Skeletal muscle cell (primary cell): ENCODE measurements at regions not wholly inside any gene's neighbourhood (a gene's known extent, or its start where the extent isn't known, plus 50 kb on each side); places are given as distances from the start of the nearest gene placed in this dataset.

Experiments
- DNase-seq: peaks from one replicate; pipeline ENCODE4 v3.0.0-alpha.2; 2010; ENCODE audit warnings: low read depth
- H3K4me3 ChIP-seq: 2 replicates; pipeline ENCODE4 v1.5.1; 2011; ENCODE audit warnings: low read depth, mild to moderate bottlenecking, control low read depth, low read length, moderate library complexity

DNA sequence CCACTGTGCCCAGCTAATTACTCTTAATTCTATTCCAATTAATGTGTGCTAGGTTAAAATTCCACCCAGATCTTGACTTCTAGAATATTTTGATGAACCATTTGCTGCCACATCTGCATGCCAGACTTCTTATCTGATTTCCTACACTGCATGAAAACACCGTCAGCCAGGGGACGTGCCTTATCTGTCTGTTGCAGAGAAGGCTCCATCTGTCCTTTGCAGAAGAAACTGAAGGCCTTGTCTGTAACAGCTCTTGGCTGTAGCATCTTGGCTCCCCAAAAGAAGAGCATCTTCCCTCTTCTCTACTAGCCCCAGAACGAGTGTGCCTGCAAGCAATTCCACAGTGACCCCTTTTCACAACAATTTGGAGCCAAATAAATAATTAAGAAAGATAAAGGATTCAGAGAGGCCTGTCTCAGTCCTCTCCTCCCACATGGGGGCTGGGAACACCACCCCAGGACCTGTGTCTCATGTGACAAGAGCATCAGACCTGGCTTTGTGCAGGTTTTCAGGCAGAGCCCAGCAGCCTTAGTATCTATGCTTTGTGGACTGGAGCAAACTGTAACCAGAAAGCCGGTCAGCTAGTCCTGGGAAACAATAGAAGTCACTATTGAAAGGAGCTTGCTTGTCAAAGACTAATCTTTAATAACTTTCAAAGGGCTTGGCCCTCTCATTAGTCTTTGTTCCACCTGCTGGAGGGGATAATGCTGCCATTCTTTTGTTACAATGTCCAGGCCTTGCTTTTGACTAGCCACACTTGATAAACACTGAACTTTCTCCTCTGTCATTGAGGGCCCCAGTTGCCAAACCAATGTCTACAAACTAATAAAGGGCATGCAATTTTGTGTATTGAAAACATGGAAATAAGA, 84.0 kb upstream of the NEUROD1 start:
- no peak for DNase-seq
- H3K4me3 ChIP-seq, result no peak overlapping the region

DNA sequence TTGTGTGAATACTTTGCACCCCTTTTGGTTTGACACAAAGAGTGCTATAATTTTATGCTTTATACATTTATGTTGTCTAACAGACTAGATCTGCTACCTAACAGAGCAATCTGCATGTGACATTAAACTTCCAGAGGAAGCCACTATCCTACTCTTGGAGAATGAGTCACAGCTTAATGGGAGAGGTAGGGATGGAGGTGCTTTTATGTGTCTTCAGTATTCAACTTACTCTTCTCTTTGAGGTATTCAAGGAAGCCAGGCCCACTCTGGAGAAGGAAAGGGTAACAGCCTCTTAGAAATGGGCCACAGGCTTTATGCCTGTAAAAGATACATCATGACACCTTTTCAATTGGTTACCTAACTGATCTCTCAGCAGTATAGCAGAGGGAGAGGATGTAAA, 85.8 kb upstream of the NEUROD1 start:
- no peak for DNase-seq
- no peak overlapping the region for H3K4me3 ChIP-seq

DNA sequence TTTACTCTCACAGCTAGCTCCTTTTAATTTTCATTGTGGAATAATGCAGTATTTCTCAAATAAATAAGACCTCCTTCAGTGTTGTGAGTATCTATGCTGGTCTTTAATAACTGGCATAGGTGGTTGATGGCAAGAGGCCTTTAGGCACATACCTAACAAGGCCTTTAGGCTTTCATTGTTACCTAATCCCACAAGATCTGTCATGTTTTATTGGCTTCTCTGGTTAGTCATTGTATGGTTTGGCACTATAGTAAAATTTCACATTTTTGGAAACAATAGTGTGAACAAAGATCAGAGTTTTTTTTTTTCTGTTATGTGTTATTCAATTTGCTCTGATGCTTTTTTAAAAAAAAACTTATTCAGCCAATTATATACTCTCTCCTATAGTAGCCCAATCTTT, 89.8 kb upstream of the NEUROD1 start:
- DNase-seq, result peak; percentile 20
- H3K4me3 ChIP-seq, result no peak overlapping the region

DNA sequence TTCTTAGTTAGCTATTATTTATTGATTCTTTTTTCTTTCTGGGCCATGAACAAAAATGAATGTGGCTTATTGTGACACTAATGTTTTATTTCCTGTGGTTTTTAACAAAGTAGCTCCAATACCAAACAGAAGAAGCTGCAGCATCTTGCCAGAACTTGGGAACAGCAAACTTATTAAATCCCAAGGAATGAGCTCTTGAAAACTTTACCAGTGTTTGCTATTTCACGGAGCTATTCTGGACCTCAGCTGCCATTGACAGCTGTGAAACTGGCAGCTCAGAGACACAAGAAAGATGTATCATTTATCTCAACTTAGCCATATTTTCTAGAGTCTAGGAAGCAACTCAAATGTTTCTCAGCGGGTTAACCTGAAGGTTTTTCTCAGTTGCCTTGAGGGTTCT, 91.0 kb upstream of the NEUROD1 start:
- no peak overlapping the region for H3K4me3 ChIP-seq
- peak; percentile 16 for DNase-seq

DNA sequence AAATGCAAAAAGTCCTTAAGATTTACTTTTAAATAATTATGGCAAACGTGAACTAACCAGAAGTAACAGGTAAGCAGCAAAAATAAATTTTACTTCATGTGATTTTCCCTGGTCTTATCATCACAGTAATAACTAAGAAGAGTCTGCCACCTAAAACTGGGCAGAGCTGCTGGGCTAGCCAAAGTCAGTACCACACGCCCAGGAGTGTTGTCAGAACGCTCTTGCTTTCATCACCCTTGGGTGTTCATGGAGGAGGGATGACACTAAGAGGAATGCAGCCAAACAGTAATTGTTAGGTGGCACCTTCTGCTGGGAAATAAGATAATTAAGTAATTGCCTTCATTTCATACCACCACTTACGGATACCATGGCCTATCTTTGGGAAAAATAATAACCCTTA, 92.0 kb upstream of the NEUROD1 start:
- DNase-seq, result no peak
- no peak overlapping the region for H3K4me3 ChIP-seq

DNA sequence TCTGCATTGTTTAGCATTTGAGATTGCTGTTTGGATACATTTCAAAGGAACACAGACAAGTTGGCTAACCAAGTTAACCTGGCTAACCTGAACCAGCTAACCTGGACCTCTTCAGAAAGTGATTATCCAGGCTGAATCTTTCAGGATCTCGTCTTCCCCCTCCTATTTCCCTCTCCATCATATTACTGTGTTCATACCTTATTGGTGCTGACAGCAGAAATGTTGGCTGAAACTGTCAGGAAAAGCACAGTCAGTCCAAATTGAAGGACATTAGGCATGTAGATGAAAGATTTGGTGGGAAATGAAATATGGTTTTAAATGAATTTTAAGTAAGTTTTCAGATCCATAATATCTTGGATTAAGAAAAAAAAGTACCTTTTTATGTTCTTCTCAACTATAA, 92.5 kb upstream of the NEUROD1 start:
- H3K4me3 ChIP-seq, result no peak overlapping the region
- no peak for DNase-seq

DNA sequence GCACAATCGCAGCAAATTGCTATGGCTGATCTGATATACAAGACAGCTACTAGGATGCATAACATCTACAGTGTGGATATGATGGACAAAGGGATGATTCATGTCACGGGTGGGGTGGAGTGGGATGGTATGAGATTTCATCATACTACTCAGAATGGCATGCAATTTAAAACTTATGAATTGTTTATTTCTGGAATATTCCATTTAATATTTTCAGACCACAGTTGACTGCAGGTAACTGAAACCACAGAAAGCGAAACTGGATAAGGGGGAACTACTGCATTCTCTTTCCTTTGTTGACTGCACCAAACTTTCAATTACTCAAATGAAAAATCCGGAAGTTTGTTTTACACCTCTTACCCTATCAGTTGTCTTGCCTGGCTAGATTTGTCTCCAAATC, 94.4 kb upstream of the NEUROD1 start:
- H3K4me3 ChIP-seq, result no peak overlapping the region
- peak; percentile 25 for DNase-seq

DNA sequence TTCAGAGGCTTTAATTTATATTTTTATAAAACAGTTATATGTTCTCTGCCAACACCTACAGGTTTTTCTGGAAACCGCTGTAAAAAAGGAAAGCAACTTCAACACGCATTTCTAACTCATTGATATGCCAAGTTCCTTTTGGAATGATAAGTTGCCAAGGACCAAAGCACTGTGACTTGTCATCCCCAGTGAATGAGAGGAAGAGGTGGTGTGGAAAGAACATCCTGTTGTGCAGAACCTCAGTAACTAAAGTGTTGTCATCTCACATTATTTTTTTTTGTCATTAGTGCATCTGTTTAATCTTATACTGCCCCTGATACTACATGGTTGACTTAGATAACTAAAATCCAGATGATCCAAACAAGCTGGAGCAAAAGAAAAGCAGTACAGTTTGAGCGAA, 96.0 kb upstream of the NEUROD1 start:
- DNase-seq, result no peak
- no peak overlapping the region for H3K4me3 ChIP-seq

DNA sequence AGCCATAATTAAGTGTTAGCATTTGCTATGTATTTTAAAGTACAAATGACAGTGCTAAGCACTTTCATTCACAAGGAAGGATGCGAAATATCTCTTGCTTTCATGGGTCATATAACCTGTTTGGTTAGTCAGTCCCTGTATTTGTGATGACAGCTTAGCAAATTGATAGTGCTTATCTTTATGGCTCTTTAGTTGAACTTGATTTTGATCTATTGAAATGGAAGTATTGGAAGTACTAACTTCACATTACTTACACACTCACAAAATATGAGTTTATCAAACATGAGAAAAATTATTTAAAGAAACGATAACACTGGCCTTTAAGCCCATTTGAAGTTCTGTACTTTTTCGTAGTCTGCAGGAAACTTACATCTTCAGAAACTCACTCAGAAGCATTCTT, 97.4 kb upstream of the NEUROD1 start:
- no peak for DNase-seq
- H3K4me3 ChIP-seq, result no peak overlapping the region

DNA sequence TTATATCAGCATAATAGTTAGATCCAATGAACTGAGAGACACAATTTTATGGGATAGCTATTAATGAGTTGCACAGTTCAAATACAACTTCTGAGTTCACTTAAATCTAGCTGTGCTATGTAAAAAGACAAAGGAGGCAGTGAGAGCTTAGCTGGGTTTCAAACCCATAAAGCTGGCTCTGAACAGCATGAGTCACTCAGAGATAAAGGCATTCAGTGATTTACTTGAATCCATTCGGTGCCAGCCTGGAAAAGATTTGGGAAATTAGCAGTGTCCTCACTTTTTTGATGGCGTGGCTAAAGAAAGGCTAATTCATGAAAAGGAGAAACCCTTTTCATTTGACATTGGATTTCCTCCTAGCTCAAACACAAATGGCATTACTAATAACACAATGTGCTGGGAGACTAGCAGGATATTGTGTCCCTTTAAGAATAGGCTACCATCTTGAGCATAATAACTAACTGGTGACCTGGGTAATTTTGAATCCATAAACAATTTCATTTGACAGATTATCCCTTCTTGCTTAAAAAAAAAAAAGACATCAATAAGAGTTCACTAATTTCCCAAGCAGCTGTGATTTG, 98.4 kb upstream of the NEUROD1 start:
- no peak overlapping the region for H3K4me3 ChIP-seq
- no peak for DNase-seq

DNA sequence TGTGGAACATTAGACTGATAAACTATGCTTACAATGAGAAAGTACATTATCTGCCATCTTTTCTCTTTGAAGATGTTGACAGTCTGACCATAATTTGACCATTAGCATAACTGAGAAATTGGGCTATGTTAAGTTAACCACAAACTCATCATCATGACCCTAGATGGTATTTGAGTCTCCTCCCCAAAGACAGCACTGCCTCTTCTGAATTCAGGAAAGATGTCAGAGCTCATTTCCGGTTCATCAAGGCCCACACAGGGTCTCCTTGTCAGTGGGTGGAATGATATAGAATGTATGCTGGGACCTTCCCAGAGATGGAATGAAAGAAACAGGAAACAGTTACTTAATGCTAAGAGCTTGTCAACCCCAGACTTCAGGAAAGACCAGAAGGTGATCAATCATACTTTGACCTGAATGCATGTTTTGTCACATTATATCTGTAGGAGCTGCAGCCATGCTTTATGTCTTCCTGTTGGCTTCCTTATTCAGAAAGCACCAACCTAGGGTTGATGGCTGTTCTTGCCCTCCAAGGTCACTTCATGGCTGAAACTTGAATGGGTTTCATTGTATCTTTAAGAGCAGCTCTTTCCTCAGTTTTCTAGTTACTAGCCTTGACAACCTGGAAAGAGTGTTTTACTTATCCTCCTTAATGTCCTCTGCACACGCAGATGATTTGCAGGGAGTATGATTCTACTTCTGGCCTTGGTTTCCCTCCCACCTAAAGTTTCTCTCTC, 99.1 kb upstream of the NEUROD1 start:
- peak; percentile 14 for DNase-seq

DNA sequence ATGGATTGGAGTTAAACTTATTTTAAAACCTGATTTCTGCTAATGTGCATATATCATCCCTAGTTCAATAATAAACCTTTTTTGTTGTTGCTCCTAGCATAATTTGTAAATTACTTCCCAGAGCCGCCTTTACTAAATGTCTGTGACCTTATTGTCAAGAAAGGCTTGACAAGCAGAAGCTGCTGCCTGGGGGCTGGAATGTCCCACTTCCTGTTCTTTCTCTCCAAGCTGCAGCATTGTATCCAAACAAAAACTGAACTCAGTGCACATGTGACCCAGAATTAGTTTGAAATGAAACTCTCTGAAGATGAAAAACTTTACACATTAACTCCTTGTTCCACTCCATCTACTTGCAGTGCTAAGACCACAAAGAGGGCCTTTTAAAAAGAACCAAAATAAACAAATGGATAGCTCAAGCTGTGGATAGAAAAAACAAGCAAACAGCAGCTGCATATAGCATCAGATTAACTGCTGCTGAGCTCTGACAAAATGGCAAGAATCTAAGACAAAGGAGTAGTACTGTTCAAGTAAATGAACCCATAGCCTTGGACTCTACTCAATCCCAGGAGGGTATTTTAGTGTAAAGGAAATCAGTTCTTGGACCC, 99.8 kb upstream of the NEUROD1 start:
- peak; percentile 38 for DNase-seq

More for the DNA sequence above, 99.1 kb upstream of the NEUROD1 start:
- no peak overlapping the region for H3K4me3 ChIP-seq

DNA sequence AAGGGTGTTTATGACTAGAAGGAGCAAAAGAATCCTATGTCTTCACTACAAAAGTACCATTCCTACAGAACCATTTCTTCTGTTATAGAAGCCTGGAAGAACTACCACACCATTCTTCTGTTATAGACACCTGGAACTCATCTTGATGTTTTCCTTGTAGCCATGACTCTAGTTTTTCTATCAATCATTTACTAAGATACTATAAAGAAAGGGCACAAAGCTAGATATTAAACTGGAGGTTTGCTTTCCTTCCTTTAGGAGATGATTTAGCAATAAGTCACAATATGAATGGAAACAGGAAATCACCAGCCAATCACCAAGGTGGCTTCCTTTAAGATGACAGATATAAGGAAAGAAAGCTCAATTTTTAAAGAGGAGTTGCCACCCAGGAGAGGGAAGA, 100.3 kb upstream of the NEUROD1 start:
- DNase-seq, result no peak
- no peak overlapping the region for H3K4me3 ChIP-seq

More for the DNA sequence above, 99.8 kb upstream of the NEUROD1 start:
- no peak overlapping the region for H3K4me3 ChIP-seq

DNA sequence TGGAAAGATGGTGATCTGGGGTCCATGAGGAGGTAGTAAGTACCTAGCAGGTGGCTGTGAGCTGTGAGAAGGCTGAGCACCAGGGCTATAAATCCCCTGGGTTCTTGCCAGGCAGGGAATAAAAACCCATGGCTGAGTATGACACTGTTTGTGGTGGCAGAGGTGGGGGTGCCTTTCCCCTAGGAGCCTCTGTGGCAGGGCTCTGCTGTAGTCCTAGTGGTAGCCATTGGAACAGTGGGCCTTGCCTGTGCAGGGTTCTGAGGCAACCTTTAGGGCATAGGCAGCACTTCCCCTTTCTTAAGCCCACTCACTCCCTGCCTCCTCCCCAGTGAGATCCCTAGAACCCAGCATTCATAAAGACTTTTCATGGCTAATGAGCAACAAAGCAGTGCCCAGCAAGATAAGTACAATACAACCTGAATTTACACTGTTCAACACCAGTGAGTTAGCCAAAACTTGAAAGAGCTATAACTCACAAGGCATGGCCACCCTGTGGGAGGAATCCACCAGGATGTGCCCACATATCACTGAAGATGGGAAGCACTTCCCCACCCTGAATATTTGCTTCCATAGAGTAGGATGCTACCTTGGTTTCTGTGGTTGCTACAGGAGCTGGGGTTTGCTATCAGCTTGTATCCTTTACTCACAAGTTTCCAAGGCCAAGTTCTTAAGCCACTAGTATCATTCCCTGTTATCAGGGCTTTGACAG, 100.9 kb upstream of the NEUROD1 start:
- no peak for DNase-seq
- no peak overlapping the region for H3K4me3 ChIP-seq

DNA sequence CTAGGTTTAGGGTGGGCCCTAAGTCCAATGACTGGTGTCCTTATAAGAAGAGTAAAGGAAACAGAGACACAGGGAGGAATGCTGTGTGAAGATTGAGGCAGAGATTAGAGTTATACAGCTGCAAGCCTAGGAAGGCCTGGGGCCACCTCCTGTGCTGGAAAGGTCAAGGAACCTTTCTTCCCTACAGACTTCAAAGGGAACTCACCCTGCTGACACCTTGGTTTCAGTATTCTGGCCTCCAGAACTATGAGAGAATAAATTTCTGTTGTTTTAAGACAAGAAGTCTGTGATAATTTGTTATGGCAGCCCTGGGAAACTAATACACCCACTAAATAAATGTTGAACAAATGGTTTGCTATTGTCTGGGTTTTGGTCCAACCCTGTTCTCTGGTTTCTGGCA, 102.3 kb upstream of the NEUROD1 start:
- H3K4me3 ChIP-seq, result no peak overlapping the region
- no peak for DNase-seq

DNA sequence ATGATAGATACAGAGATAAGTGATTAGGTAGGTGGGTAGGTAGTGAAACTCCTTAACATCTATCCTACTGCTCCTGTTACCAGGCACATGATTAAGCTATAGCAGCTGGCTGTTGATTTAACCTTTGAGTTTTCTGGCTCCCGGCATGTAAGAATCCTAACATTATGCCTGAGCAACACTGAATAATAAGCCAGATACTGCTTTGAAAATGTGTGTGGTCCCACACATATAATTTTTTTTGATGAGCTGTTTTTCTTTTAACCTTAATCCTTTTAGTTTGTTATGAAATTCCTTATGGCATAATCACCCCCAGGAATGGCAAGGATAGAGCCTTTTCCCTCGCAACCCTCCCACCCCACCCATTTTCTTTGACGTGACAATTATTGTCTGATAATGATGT, 104.2 kb upstream of the NEUROD1 start:
- no peak overlapping the region for H3K4me3 ChIP-seq
- no peak for DNase-seq

DNA sequence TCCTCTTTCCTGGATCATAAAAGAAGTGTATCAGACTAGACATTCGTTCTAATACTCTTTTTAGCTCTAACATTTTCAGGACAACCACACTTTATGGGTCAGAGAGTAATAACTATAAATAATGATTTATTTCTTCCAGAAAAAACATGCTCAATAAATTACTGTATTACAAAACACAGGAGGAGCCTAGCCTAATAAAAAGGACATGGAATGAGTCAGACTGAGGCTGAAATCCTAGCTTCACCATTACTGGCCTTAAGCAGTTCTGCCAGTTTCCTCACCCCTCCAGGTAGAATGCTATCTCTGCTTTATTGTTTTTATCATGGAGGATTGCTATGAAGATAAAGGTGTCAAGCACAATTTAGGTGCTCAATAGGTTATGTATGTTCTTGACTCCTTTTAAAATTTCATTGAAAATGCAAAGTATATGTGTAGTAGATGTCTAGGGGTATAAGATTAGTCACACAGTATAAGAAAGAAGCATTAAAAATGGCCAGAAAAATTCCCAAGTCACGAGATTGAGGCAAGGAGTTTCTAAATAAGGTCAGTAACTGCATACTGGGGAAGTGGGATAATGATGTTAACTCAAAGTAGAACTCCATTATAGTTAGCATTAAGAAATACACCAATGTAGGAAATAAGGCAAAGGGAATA, 105.5 kb upstream of the NEUROD1 start:
- DNase-seq, result peak; percentile 41
- H3K4me3 ChIP-seq, result no peak overlapping the region

DNA sequence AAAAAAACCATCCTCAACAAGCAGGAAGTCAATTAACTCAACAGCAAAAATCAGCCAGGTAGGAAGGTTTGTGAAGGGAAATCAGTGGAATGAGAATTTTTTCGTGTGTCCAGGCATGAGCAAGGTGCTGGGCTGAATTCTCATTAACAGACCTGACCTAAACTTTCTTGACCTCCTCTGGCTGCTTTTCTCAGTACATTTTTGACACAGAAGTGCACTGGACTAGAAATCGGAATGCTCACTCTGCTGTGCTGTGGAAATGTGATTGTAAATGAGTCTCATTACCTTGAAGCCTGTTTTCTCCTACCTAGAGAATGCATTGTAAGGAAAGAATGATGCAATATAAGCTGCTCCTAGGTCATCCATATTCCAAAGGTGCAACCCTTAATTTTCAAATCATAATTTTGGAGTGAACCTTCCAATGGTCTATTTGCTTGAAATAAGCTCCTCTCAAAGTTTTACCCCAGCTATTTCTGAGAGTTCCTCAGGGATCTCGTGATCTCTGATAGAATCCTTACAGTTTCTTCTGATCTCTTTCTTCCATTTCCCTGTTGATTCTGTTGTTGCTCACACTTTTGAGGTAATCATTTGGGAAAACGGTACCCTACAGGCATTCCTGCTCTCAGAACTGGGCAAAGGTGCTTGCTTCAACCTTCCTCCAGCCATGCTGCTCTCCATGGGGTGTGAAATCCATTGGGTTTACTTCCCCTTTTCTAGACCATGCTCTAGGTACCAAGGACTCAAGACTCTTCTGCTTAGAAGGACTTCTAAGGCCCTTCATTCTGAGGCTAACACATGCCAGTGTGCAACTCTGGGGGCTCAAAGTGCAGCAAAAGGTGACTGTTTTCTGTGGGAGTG, 104.9 kb upstream of the ITPRID2 start:
- no peak for DNase-seq
- no peak overlapping the region for H3K4me3 ChIP-seq
